Uterus (tissue), 3 donors: ENCODE measurements at regions not wholly inside any gene's neighbourhood (a gene's known extent, or its start where the extent isn't known, plus 50 kb on each side); places are given as distances from the start of the nearest gene placed in this dataset.

Experiments
- DNase-seq, 2 donors: peaks; one replicate each; pipeline ENCODE4 v3.0.0-alpha.2; 2019 to 2020
- H3K27ac ChIP-seq, 2 donors: fragments of 200-600 bp; sonication (generic); 1 replicate in 1 of 2; 2 replicates in 1 of 2; pipeline ENCODE4 v1.5.1; 2016 to 2018
- H3K27me3 ChIP-seq, 2 donors: fragments of 200-600 bp; sonication (generic); one replicate each; pipeline ENCODE4 v1.5.1; 2018 to 2019; ENCODE audit warnings: control low read depth in 1 of 2
- H3K36me3 ChIP-seq, 2 donors: fragments of 200-600 bp; sonication (generic); one replicate each; pipeline ENCODE4 v1.5.1; 2019; ENCODE audit warnings: control low read depth in 1 of 2
- H3K4me1 ChIP-seq, 2 donors: fragments of 200-600 bp; sonication (generic); one replicate each; pipeline ENCODE4 v1.5.1; 2018 to 2019; ENCODE audit warnings: control low read depth in 1 of 2
- H3K4me3 ChIP-seq, 2 donors: fragments of 200-600 bp; sonication (generic); 1 replicate in 1 of 2; 2 replicates in 1 of 2; pipeline ENCODE4 v1.5.1; 2018 to 2019; ENCODE audit warnings: mild to moderate bottlenecking in 1 of 2
- H3K9me3 ChIP-seq, 2 donors: fragments of 200-600 bp; sonication (generic); one replicate each; pipeline ENCODE4 v1.5.1; 2019; ENCODE audit warnings: control low read depth in 1 of 2
- CTCF ChIP-seq, 4 experiments: fragments of 200-600 bp in 2 of 4; fragments of 450-650 bp in 2 of 4; sonication (generic) in 2 of 4; IDR thresholded peaks; one replicate each; pipeline ENCODE4 v1.5.1; 2016 to 2019; ENCODE audit warnings: antibody characterized with exemption in 4 of 4, mild to moderate bottlenecking in 2 of 4, moderate library complexity in 1 of 4
- POLR2A ChIP-seq, 2 donors: fragments of 450-650 bp; IDR thresholded peaks; one replicate each; pipeline ENCODE4 v1.6.1; 2016; ENCODE audit warnings: antibody characterized with exemption in 2 of 2, mild to moderate bottlenecking in 1 of 2, moderate library complexity in 1 of 2
- intact Hi-C: fragments of 100-400 bp; cut with DNase I; formaldehyde crosslinking; loops from one replicate; pipeline ENCODE4 v1.15.1; 2023; ENCODE audit warnings: low total_unique reads
- donor health status: DM: yes; HTN: yes; CAD: no.

- no peak for DNase-seq
- no peak overlapping the region for H3K4me3 ChIP-seq
- no peaks in the 10 kb centered on the region for H3K36me3 ChIP-seq
- TF ChIP-seq POLR2A (IDR thresholded peaks at IDR 0.05) (no peak), CTCF (IDR thresholded peaks at IDR 0.05) (no peak)
- intact Hi-C loops, result no loop called here
- no peaks in the 10 kb centered on the region for H3K9me3 ChIP-seq
- no peaks in the 10 kb centered on the region for H3K27me3 ChIP-seq
- H3K27ac ChIP-seq, result peak overlapping the region; percentile 55 to 86
- no peaks in the 10 kb centered on the region for H3K4me1 ChIP-seq
These were observed 125.6 kb upstream of the DLX2 start for GRCh38 chr2:172228177-172228808.

- Histone ChIP-seq H3K4me3 (no peak overlapping the region), H3K27me3 (no peaks in the 10 kb centered on the region), H3K9me3 (no peaks in the 10 kb centered on the region), H3K36me3 (no peaks in the 10 kb centered on the region), H3K4me1 (no peaks in the 10 kb centered on the region), H3K27ac (peak overlapping the region; percentile 55 to 86)
- DNase-seq, result no peak
- no peak for TF ChIP-seq POLR2A (IDR thresholded peaks at IDR 0.05)
- TF ChIP-seq CTCF (IDR thresholded peaks at IDR 0.05), result no peak
- intact Hi-C loops, result no loop called here
These were observed 126.4 kb upstream of the DLX2 start for GRCh38 chr2:172229125-172229524.

- H3K4me3 ChIP-seq, result no peak overlapping the region
- H3K36me3 ChIP-seq, result no peaks in the 10 kb centered on the region
- no peaks in the 10 kb centered on the region for H3K9me3 ChIP-seq
- intact Hi-C loops, result no loop called here
- no peak for TF ChIP-seq CTCF (IDR thresholded peaks at IDR 0.05)
- no peak for TF ChIP-seq POLR2A (IDR thresholded peaks at IDR 0.05)
- no peak for DNase-seq
- peaks cover 0 to 3% of the 10 kb centered on the region in 2 donors for H3K4me1 ChIP-seq
- peak overlapping the region; percentile 75 to 86 for H3K27ac ChIP-seq
- H3K27me3 ChIP-seq, result no peaks in the 10 kb centered on the region
These were observed 127.7 kb upstream of the DLX2 start for GRCh38 chr2:172230332-172230888.

- no peaks in the 10 kb centered on the region for H3K9me3 ChIP-seq
- intact Hi-C loops, result no loop called here
- H3K27ac ChIP-seq, result peak overlapping the region; percentile 75 to 86
- peaks cover 0 to 5% of the 10 kb centered on the region in 2 donors for H3K4me1 ChIP-seq
- TF ChIP-seq CTCF (IDR thresholded peaks at IDR 0.05), result no peak
- TF ChIP-seq POLR2A (IDR thresholded peaks at IDR 0.05), result no peak
- no peaks in the 10 kb centered on the region for H3K36me3 ChIP-seq
- H3K4me3 ChIP-seq, result no peak overlapping the region
- no peaks in the 10 kb centered on the region for H3K27me3 ChIP-seq
- DNase-seq, result peak in 1 of 2 donors; percentile 31
These were observed 128.2 kb upstream of the DLX2 start for GRCh38 chr2:172230889-172231401.

- H3K9me3 ChIP-seq, result no peaks in the 10 kb centered on the region
- DNase-seq, result no peak
- no peak overlapping the region for H3K4me3 ChIP-seq
- H3K27ac ChIP-seq, result peak overlapping the region; percentile 75 to 86
- H3K27me3 ChIP-seq, result no peaks in the 10 kb centered on the region
- H3K4me1 ChIP-seq, result peaks cover 0 to 5% of the 10 kb centered on the region in 2 donors
- H3K36me3 ChIP-seq, result no peaks in the 10 kb centered on the region
- TF ChIP-seq CTCF (IDR thresholded peaks at IDR 0.05) (no peak), POLR2A (IDR thresholded peaks at IDR 0.05) (no peak)
- intact Hi-C loops, result no loop called here
These were observed 128.8 kb upstream of the DLX2 start for GRCh38 chr2:172231508-172231907.
